Trophoblast cell (in vitro differentiated cells and primary cell): ENCODE measurements at regions not wholly inside any gene's neighbourhood (a gene's known extent, or its start where the extent isn't known, plus 50 kb on each side); places are given as distances from the start of the nearest gene placed in this dataset.

ENCODE experiments used
- DNase-seq, 2 donors: peaks; one replicate each; pipeline ENCODE4 v3.0.0-alpha.2; 2016
- H2AFZ ChIP-seq: 2 replicates; pipeline ENCODE4 v1.6.1; 2013; ENCODE audit warnings: low read length, moderate library complexity, mild to moderate bottlenecking; ENCODE audit not compliant: insufficient read depth, poor library complexity
- H2AK5ac ChIP-seq: 2 replicates; pipeline ENCODE4 v1.6.1; 2013; ENCODE audit warnings: mild to moderate bottlenecking, low read length
- H2BK120ac ChIP-seq: 2 replicates; pipeline ENCODE4 v1.6.1; 2013; ENCODE audit warnings: low read length, mild to moderate bottlenecking, moderate library complexity; ENCODE audit not compliant: insufficient read depth, poor library complexity
- H2BK12ac ChIP-seq: 2 replicates; pipeline ENCODE4 v1.6.1; 2013; ENCODE audit warnings: mild to moderate bottlenecking, low read length, moderate library complexity
- H2BK5ac ChIP-seq: 2 replicates; pipeline ENCODE4 v1.6.1; 2013; ENCODE audit warnings: low read length, low read depth, moderate library complexity, mild to moderate bottlenecking; ENCODE audit not compliant: poor library complexity
- H3K14ac ChIP-seq: 2 replicates; pipeline ENCODE4 v1.6.1; 2013; ENCODE audit warnings: mild to moderate bottlenecking, low read length
- H3K18ac ChIP-seq: 2 replicates; pipeline ENCODE4 v1.6.1; 2013; ENCODE audit warnings: mild to moderate bottlenecking, low read length
- H3K23ac ChIP-seq: 2 replicates; pipeline ENCODE4 v1.6.1; 2013; ENCODE audit warnings: low read length
- H3K27ac ChIP-seq: 2 replicates; pipeline ENCODE4 v1.5.1; 2013; ENCODE audit warnings: low read depth, mild to moderate bottlenecking, inconsistent platforms, low read length, moderate library complexity
- H3K27me3 ChIP-seq: 2 replicates; pipeline ENCODE4 v1.6.1; 2013; ENCODE audit warnings: inconsistent platforms, mild to moderate bottlenecking, low read length, moderate library complexity; ENCODE audit not compliant: insufficient read depth
- H3K36me3 ChIP-seq, 2 experiments: 1 replicate in 1 of 2; 2 replicates in 1 of 2; pipeline ENCODE4 v1.6.1; 2013; ENCODE audit warnings: low read length in 2 of 2, mild to moderate bottlenecking in 2 of 2, moderate library complexity in 1 of 2; ENCODE audit not compliant: insufficient read depth in 2 of 2, control insufficient read depth in 1 of 2
- H3K4ac ChIP-seq: 2 replicates; pipeline ENCODE4 v1.6.1; 2013; ENCODE audit warnings: low read depth, mild to moderate bottlenecking, low read length, moderate library complexity
- H3K4me1 ChIP-seq, 2 experiments: 1 replicate in 1 of 2; 2 replicates in 1 of 2; pipeline ENCODE4 v1.6.1; 2013; ENCODE audit warnings: low read length in 2 of 2, mild to moderate bottlenecking in 2 of 2, moderate library complexity in 1 of 2; ENCODE audit not compliant: insufficient read depth in 2 of 2, control insufficient read depth in 1 of 2
- H3K4me2 ChIP-seq: 2 replicates; pipeline ENCODE4 v1.6.1; 2013; ENCODE audit warnings: inconsistent platforms, mild to moderate bottlenecking, low read length, moderate library complexity
- H3K4me3 ChIP-seq: 2 replicates; pipeline ENCODE4 v1.5.1; 2013; ENCODE audit warnings: mild to moderate bottlenecking, low read depth, low read length, inconsistent platforms
- H3K79me1 ChIP-seq: one replicate; pipeline ENCODE4 v1.6.1; 2013; ENCODE audit warnings: low read length
- H3K79me2 ChIP-seq: 2 replicates; pipeline ENCODE4 v1.6.1; 2013; ENCODE audit warnings: low read length, mild to moderate bottlenecking; ENCODE audit not compliant: control insufficient read depth, insufficient read depth, poor library complexity
- H3K9ac ChIP-seq: 2 replicates; pipeline ENCODE4 v1.6.1; 2013; ENCODE audit warnings: mild to moderate bottlenecking, low read length
- H3K9me3 ChIP-seq: 2 replicates; pipeline ENCODE4 v1.6.1; 2013; ENCODE audit warnings: low read depth, mild to moderate bottlenecking, control low read depth, inconsistent platforms, low read length; ENCODE audit not compliant: insufficient read depth
- H4K12ac ChIP-seq: 2 replicates; pipeline ENCODE4 v1.6.1; 2013; ENCODE audit warnings: low read depth, mild to moderate bottlenecking, low read length, moderate library complexity
- H4K8ac ChIP-seq: 2 replicates; pipeline ENCODE4 v1.6.1; 2013; ENCODE audit warnings: low read depth, mild to moderate bottlenecking, low read length, moderate library complexity
- H4K91ac ChIP-seq: one replicate; pipeline ENCODE4 v1.6.1; 2013; ENCODE audit warnings: low read depth, mild to moderate bottlenecking, low read length, moderate library complexity
- WGBS: extraction: QIAGEN DNeasy Blood & Tissue Kit; methylation state at CpG from one replicate; pipeline ENCODE4 v1.1.7; 2013; ENCODE audit warnings: missing lambda C conversion rate; ENCODE audit not compliant: insufficient read length, insufficient coverage; ENCODE audit errors: extremely low coverage; 5-methylcytosine and 5-hydroxymethylcytosine counted together

GRCh38 chr13:111961651-111962192, 105.2 kb upstream of the SOX1 start:
- WGBS, result no CpG with 5 or more reads among the region's 11 CpGs

GRCh38 chr13:111962431-111962891, 104.5 kb upstream of the SOX1 start:
- no peak overlapping the region for H2BK5ac ChIP-seq
- no peak overlapping the region for H3K4me3 ChIP-seq
- no peak overlapping the region for H3K9ac ChIP-seq
- H3K23ac ChIP-seq, result no peak overlapping the region
- no peak overlapping the region for H2AFZ ChIP-seq
- no peak overlapping the region for H4K8ac ChIP-seq
- H3K4me1 ChIP-seq, result no peaks in the 10 kb centered on the region
- H3K18ac ChIP-seq, result no peak overlapping the region
- peaks cover 5% of the 10 kb centered on the region for H3K9me3 ChIP-seq
- H2AK5ac ChIP-seq, result no peak overlapping the region
- H2BK120ac ChIP-seq, result no peak overlapping the region
- H2BK12ac ChIP-seq, result no peak overlapping the region
- H3K4me2 ChIP-seq, result no peak overlapping the region
- WGBS, result no CpG with 5 or more reads among the region's 17 CpGs
- H3K79me1 ChIP-seq, result no peaks in the 10 kb centered on the region
- no peak overlapping the region for H4K91ac ChIP-seq
- no peak overlapping the region for H3K4ac ChIP-seq
- no peak overlapping the region for H3K14ac ChIP-seq
- no peak overlapping the region for H3K27ac ChIP-seq
- H3K79me2 ChIP-seq, result no peaks in the 10 kb centered on the region
- H3K27me3 ChIP-seq, result no peaks in the 10 kb centered on the region
- H4K12ac ChIP-seq, result no peak overlapping the region
- no peak for DNase-seq
- H3K36me3 ChIP-seq, result no peaks in the 10 kb centered on the region

More at GRCh38 chr13:111961651-111962192, 105.2 kb upstream of the SOX1 start:
- no peak overlapping the region for H3K14ac ChIP-seq
- no peak overlapping the region for H3K4me2 ChIP-seq
- no peaks in the 10 kb centered on the region for H3K36me3 ChIP-seq
- H2BK5ac ChIP-seq, result no peak overlapping the region
- no peak overlapping the region for H3K18ac ChIP-seq
- no peak overlapping the region for H4K91ac ChIP-seq
- H3K79me1 ChIP-seq, result no peaks in the 10 kb centered on the region
- peaks cover 3% of the 10 kb centered on the region for H3K9me3 ChIP-seq
- H3K27ac ChIP-seq, result no peak overlapping the region
- no peaks in the 10 kb centered on the region for H3K79me2 ChIP-seq
- H2BK12ac ChIP-seq, result no peak overlapping the region
- no peak overlapping the region for H3K23ac ChIP-seq
- no peaks in the 10 kb centered on the region for H3K4me1 ChIP-seq
- no peaks in the 10 kb centered on the region for H3K27me3 ChIP-seq
- H4K12ac ChIP-seq, result no peak overlapping the region
- H3K4me3 ChIP-seq, result no peak overlapping the region
- H3K4ac ChIP-seq, result no peak overlapping the region
- H2AK5ac ChIP-seq, result no peak overlapping the region
- no peak overlapping the region for H3K9ac ChIP-seq
- DNase-seq, result no peak
- H2BK120ac ChIP-seq, result no peak overlapping the region
- no peak overlapping the region for H2AFZ ChIP-seq
- H4K8ac ChIP-seq, result no peak overlapping the region

DNA sequence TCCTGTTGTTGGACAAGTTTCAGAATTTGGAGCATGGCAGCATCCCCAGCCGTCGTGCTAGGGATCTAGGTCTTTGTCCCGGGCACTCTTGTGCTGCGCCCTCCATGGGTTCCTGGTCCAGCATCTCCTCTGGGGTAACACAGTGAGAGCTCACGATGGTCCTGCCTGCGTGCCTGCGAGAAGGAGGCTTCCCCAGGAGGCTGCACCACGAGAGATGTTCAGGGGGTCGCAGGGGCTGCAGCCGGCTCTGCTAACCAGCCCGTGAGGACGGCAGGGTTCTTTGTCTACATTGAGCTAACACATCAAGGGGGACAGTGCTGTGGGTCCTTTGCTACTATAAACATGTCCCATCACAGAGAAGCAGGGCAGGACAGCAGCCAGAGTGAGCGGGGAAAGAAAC, 103.9 kb upstream of the SOX1 start:
- no peak overlapping the region for H4K12ac ChIP-seq
- H3K9me3 ChIP-seq, result peaks cover 5% of the 10 kb centered on the region
- no peak overlapping the region for H2BK5ac ChIP-seq
- no peak overlapping the region for H3K4me3 ChIP-seq
- H3K14ac ChIP-seq, result no peak overlapping the region
- no peak overlapping the region for H3K18ac ChIP-seq
- no peak overlapping the region for H2AK5ac ChIP-seq
- H3K23ac ChIP-seq, result no peak overlapping the region
- H4K8ac ChIP-seq, result no peak overlapping the region
- no peak overlapping the region for H3K9ac ChIP-seq
- no CpG with 5 or more reads among the region's 13 CpGs for WGBS
- H2AFZ ChIP-seq, result no peak overlapping the region
- H3K4me1 ChIP-seq, result no peaks in the 10 kb centered on the region
- H2BK12ac ChIP-seq, result no peak overlapping the region
- H3K27me3 ChIP-seq, result no peaks in the 10 kb centered on the region
- no peaks in the 10 kb centered on the region for H3K79me1 ChIP-seq
- no peak overlapping the region for H3K4me2 ChIP-seq
- no peak overlapping the region for H3K27ac ChIP-seq
- no peaks in the 10 kb centered on the region for H3K36me3 ChIP-seq
- no peak overlapping the region for H2BK120ac ChIP-seq
- no peak for DNase-seq
- no peaks in the 10 kb centered on the region for H3K79me2 ChIP-seq
- H4K91ac ChIP-seq, result no peak overlapping the region
- H3K4ac ChIP-seq, result no peak overlapping the region

DNA sequence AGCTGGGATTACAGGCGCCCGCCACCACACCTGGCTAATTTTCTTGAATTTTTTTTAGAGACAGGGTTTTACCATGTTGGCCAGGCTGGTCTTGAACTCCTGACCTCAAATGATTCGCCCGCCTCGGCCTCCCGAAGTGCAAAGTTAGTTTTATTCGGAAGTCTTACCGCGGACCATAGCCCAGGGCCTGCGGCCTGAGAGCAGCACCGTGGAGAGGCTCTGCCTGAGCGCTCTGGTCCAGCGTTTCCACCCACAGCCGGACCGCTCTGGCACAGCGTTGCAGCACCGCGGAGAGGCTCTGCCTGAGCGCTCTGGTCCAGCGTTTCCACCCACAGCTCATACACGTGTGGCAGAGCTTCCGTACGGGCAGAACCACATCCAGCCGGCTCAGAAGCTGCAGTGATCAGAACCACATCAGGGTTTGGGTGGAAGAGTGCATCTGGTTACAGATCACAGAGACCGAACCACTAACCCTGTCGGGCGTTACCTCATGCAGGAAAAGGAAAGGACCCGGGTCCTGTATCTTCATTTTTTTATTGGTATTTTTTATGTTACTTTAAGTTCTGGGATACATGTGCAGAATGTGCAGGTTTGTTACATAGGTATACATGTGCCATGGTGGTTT, 102.4 kb upstream of the SOX1 start:
- Histone ChIP-seq H4K12ac (no peak overlapping the region), H3K4me2 (no peak overlapping the region), H3K4me3 (no peak overlapping the region), H3K23ac (no peak overlapping the region), H2AK5ac (no peak overlapping the region), H3K27ac (no peak overlapping the region), H2BK120ac (no peak overlapping the region), H4K8ac (no peak overlapping the region), H2AFZ (no peak overlapping the region), H3K9ac (no peak overlapping the region), H3K14ac (no peak overlapping the region), H3K79me1 (no peaks in the 10 kb centered on the region), H2BK5ac (no peak overlapping the region), H3K27me3 (no peaks in the 10 kb centered on the region), H2BK12ac (no peak overlapping the region), H3K18ac (no peak overlapping the region), H3K4ac (no peak overlapping the region), H3K79me2 (no peaks in the 10 kb centered on the region), H3K4me1 (no peaks in the 10 kb centered on the region), H3K9me3 (peaks cover 5% of the 10 kb centered on the region), H4K91ac (no peak overlapping the region), H3K36me3 (no peaks in the 10 kb centered on the region)
- no peak for DNase-seq
- no CpG with 5 or more reads among the region's 28 CpGs for WGBS
